GM21619 (cell line): ENCODE measurements at regions not wholly inside any gene's neighbourhood (a gene's known extent, or its start where the extent isn't known, plus 50 kb on each side); places are given as distances from the start of the nearest gene placed in this dataset.

Source experiments
- ATAC-seq: cut with Tn5 transposase; IDR thresholded peaks from one replicate; pipeline ENCODE4 v1.9.1; 2021; ENCODE audit not compliant: unreplicated experiment

- no peak for ATAC-seq
These were observed 498.3 kb downstream of the BUD13 start for GRCh38 chr11:116274521-116274920.

DNA sequence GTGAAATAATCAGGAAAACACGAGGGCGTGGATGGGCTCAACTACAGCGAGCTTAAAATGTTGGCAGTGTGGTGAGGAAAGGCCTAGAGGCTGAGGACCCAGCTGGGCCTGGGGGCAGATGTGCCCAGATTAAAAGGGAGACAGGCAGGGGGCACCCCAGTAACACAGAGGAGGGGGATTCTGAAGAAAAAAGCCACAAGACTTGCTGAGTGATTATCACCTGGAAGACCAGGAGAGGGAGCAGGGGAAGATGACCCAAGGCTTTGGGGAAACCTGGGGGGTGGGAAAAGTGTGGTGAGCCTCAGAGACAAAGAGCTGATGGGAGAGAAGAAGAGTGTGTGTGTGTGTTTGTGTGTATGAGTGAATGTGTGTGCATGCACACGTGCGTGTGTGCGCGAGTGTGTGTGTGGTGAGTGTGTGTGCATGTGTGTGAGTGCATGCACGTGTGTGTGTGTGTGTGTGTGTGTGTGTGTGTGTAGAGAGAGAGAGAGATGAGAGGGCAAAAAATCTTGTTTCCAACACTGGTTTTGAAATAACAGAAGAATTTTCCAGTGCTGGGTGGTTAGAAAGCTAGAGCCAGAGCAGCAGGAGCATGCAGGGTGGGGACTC, 500.5 kb downstream of the BUD13 start:
- no peak for ATAC-seq

DNA sequence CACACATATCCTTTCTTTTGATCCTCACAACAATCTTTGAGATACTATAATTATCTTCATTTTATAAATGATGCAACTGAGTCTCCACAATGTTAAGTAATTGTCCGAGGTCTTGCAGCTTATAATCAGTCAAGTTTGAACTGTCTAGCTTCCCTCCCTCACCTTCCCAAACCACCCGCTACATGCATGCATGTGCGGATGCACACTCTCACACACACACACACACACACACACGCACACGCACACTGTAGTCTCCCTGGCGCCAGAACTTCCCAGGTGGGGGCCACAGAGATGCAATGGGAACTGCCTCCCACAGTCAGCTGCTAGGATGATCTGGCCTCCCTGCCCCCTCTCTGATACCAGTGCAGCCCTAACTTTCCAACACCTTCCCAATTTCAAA, 501.3 kb downstream of the BUD13 start:
- no peak for ATAC-seq

DNA sequence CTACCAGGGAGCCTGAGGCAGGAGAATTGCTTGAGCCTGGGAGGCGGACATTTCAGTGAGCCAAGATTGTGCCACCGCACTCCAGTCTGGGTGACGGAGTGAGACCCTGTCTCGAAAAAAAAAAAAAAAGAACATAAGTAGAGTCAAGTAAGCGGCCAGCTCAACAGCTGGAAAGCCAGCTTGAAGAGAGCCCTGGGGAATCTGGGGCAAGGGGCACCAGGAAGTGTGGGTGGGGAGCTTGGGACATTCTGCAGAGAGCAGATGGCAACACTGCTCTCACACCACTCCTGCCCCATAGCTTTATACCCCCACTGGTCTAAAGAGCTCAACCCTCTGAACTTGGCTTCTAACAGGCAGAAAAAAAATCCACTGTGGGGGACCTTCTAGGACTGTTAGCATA, 505.6 kb downstream of the BUD13 start:
- no peak for ATAC-seq

DNA sequence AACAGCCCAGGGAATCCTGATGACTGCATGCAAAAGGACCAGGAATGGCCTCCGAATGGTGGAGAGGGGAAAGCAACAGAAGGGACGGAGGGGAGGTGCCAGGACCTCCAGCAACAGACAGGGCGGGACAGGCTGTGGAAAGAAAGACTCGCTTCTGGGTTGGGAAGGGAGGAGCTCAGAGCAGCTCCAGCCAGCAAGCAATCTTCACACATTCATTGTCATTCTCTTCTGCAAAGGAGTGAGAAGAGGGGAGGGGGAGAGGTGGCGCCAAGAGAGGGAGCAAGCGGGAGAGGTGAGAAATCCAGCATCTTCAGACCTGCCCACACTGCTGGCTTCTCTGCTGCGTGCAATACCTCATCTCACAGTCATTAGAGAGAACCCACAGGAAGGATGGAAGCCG, 509.0 kb downstream of the BUD13 start:
- ATAC-seq = no peak

DNA sequence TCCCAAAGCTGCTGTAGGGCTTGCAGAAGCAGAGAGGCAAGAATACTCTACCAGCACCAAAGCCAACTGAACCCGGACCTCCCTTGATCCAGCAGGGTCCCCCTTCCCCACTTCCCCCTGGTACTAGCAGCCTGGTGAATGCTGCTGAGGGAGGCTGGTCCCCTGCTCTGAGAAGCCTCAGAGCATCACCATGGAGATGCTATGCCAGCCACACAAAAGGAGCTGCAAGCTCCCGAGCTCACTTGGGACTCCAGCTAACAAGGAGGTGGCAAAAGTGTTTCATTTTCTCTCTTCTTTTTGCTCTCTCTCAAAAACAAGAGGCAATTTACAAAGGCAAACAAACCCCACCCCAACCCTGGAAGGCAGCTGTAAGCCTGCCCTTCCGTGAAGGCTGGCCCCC, 509.8 kb downstream of the BUD13 start:
- no peak for ATAC-seq

GRCh38 chr11:116262370-116262769, 510.4 kb downstream of the BUD13 start:
- ATAC-seq = no peak

GRCh38 chr11:116261606-116262005, 511.2 kb downstream of the BUD13 start:
- no peak for ATAC-seq

DNA sequence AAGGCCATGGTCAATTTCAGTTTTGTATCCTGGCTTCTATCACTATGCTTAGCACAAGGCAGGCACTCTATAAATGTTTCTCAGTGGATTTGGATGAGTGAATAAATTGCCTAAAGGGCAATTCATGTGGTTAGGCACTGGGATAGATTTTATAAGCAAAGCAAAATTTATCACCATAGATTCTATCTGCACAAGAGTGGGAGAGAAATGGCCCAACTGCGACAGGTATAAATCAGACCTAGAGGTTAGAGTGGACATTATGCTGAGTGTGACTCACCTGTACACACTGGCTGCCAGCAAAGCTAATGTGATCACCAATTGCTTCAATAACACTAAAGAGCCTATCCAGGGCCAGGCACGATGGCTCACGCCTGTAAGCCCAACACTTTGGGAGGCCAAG, 514.0 kb downstream of the BUD13 start:
- ATAC-seq = no peak

DNA sequence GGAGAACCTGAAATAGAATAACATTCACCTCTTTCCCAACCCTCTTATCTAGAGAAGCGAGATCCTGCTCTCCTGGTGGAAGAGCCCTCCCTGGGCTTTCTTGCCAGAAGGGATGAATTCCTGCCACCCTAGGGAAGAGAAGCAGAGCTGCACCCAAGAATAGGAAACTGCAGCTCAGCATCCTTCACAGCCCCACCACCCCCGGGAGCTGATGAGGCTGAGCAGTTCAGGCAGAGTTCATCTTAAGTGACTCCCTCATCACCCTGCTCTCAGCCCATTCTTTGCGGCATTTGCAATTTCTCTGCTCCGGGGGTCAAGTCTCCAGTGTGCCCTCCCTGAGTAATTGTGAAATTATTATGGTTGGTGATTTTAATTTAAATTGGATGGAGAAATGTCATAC, 514.9 kb downstream of the BUD13 start:
- ATAC-seq = no peak

GRCh38 chr11:116257092-116257491, 515.7 kb downstream of the BUD13 start:
- ATAC-seq = no peak

DNA sequence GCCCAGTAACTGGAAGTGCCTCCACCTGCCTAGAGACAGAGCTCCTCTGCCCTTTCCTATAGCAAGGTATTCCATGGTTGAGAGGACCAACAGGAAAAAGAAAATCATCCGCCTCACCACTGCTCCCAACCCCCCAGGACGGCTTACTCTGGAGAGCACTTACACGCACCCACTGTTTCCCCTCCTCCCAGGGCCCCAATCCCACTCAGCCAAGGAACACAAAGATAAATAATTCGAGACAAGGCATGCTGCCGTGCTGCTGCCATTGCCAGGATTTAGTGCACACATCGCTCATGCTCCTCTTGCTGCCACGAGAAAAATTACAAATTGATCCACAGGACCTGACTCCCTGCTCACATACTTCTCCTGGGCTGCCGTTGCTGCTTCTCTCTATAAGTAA, 516.6 kb downstream of the BUD13 start:
- no peak for ATAC-seq

DNA sequence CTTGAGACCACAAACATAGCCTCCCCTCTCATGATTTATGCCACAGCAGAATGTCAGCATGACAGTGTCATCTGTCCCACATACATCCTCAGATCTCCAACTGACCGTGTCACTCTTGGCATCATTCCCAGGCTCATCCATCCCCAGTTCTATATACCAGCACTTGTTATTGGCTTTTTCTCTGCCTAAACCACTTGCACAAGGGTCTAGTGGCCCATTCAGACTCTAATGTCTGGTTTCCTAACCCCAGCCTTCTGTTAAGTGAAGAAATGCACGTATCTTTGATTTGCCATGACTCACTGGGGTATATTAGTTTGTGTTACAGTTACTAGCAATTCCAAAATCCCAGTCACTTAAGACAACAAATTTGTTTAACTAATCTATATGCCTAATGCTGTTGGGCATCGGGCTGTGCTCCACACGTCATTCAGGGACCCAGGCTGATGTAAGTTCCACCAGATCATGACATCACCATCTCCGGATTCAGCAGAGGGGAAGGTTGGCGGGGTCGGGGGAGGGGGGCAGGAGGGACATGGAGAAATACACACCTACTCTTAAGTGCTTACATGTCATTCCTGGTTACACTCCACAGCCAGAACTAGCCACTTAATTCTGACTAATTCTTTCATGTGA, 517.4 kb downstream of the BUD13 start:
- ATAC-seq = no peak

DNA sequence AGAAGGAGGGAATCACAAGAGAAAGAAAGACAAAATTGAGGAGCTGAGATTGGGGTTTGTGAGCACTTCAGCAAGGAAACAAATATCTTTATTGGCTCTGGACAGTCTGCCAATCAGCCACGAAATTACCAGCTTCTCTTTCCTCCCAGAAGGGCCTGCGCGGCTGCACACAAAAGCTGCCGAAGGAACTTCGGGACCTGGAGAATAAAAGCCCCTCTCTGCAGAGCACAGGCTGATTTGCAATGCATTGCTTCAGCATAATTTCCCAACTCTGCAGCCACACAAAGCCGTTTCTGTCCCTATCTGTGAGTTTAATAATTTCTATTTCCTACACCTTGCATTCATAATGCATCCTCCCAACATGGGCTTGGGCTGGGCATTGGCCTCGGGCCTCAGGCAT, 522.6 kb downstream of the BUD13 start:
- ATAC-seq = no peak

DNA sequence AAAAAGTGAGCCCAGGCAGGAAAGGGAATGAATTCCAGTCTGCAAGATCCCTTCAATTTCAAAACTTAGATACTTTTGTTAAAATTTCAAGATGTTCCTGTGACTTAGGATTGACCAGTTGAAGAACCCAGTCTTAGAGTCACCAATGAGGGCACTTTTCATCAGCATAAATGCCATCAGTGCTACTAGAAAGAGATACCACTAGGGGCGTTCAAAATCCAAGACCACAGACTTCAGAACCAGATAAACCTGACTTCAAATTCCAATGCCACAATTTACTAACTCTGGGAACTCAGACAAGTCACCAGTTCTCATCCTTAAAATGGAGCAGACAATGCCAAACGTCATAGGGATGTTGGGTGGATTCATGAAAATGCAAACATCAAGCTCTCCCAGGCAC, 523.2 kb downstream of the BUD13 start:
- no peak for ATAC-seq

DNA sequence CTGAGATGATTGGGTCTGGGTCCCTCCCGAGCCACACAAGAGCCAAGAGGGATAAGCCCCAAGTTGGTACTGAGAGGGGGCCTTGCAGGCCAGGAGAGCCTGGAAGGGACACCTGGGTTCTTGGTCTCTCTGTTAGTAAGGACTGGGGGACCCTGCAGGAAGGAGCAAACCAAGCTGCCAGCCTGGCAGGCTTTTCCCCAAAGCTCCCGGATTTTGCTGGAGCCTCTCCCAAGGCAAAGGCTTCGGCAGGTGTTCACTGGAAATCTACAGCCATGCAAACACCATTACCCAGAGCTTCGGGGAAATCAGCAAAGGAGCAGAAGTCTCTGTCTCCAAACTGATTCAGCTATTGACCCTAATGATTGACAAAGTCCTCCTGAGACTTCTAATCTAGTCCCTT, 527.9 kb downstream of the BUD13 start:
- ATAC-seq = no peak

- no peak for ATAC-seq
These were observed 528.3 kb downstream of the BUD13 start for GRCh38 chr11:116244439-116244838.

- ATAC-seq = no peak
These were observed 528.8 kb downstream of the BUD13 start for GRCh38 chr11:116243991-116244390.

DNA sequence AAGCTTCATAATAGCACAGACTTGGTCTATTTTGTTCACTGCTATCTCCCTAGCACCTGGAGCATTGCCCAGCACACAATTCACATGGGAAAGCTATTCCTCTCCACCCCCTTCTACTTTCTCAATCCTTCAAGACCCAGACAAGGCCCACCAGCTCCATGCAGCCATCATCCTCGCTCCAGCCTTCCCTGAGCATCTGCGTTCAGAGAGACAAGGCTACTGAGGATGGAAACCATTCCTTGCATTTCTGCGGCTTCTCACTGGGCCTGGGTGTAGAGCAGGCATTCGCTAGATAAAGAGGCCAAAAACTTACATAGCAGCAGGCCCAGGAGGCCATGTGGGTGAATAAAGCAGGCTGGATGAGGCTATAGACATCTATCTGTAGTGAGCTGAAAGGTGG, 530.8 kb downstream of the BUD13 start:
- no peak for ATAC-seq

- ATAC-seq = no peak
These were observed 532.1 kb downstream of the BUD13 start for GRCh38 chr11:116240710-116241109.

DNA sequence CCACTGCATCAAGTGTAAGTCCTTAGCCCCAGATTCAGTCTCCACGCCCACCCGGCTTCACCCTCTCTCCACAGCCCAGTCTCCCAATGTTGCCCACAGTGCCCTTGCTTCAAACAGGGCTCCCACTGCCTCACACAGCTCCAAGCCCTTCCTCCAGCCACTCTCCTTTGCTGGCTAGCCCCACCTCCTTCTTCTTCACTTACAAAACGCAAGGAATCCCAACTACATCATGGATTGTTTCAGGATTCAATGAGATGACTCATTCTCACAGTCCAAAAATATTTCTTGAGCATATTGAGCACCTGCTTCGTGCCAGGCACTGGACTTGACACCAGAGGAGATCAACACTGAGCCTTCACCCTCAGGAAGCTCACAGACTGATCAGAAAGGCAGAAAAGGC, 533.5 kb downstream of the BUD13 start:
- ATAC-seq = no peak

DNA sequence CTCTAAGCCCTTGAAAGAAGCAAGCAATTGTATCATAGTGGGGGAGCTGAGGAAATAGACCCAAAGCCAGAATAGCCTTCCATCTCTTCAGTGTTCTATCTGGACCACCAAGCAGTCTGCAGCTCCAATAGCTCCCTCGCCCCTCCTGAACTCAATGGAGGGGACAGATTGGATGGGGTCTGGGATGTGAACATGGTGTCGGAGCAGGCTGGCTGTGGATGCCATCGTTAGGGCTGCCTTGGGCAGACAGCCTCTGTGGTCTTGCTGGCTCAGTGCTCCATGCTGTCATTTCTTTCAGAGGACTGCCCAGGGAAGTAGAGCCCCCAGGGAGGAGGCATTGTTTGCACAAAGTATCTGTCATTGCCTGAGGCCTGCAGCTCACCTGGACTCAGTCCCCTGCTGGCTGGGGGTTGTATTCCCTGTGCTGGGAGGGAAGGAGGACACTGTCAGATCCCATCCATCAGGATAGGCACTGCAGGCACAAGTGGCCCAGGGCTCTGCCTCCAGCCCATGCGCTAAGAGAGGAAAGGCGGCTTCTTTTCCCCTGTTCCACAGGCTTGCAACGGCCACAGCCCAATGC, 537.7 kb downstream of the BUD13 start:
- no peak for ATAC-seq

- ATAC-seq = no peak
These were observed 539.2 kb downstream of the BUD13 start for GRCh38 chr11:116233561-116233960.
